Heart right ventricle (tissue), 16 donors: ENCODE measurements at regions not wholly inside any gene's neighbourhood (a gene's known extent, or its start where the extent isn't known, plus 50 kb on each side); places are given as distances from the start of the nearest gene placed in this dataset.

Source experiments
- ATAC-seq, 8 donors: fragments of 200-7000 bp; cut with Tn5 transposase; one replicate each; pipeline ENCODE4 v1.9.1; 2020; ENCODE audit warnings: mild to moderate bottlenecking in 8 of 8, moderate library complexity in 8 of 8, moderate number of reproducible peaks in 1 of 8
- DNase-seq, 2 donors: peaks; one replicate each; pipeline ENCODE4 v3.0.0-alpha.2; 2020
- H3K27ac ChIP-seq, 10 donors: fragments of 200-600 bp; sonication (generic) in 2 of 10; one replicate each; pipeline versions ENCODE4 v1.5.0 to v1.8.0; 2020 to 2022; ENCODE audit warnings: mild to moderate bottlenecking in 3 of 10
- H3K27me3 ChIP-seq, 7 donors: fragments of 200-600 bp; one replicate each; pipeline ENCODE4 v1.8.0; 2021 to 2022; ENCODE audit warnings: mild to moderate bottlenecking in 2 of 7
- H3K36me3 ChIP-seq, 9 donors: fragments of 200-600 bp; sonication (generic) in 1 of 9; one replicate each; pipeline versions ENCODE4 v1.5.0 to v1.8.0; 2020 to 2022; ENCODE audit warnings: mild to moderate bottlenecking in 2 of 9
- H3K4me1 ChIP-seq, 9 donors: fragments of 200-600 bp; sonication (generic) in 1 of 9; one replicate each; pipeline versions ENCODE4 v1.5.0 to v1.8.0; 2020 to 2022; ENCODE audit warnings: mild to moderate bottlenecking in 4 of 9
- H3K4me3 ChIP-seq, 10 donors: fragments of 200-600 bp; sonication (generic) in 2 of 10; one replicate each; pipeline versions ENCODE4 v1.5.0 to v1.8.0; 2020 to 2022; ENCODE audit warnings: mild to moderate bottlenecking in 7 of 10, moderate library complexity in 2 of 10
- H3K9me3 ChIP-seq, 11 donors: fragments of 200-600 bp in 10 of 11; sonication (generic) in 2 of 11; one replicate each; pipeline versions ENCODE4 v1.5.0 to v1.8.0; 2013 to 2022; ENCODE audit warnings: mild to moderate bottlenecking in 2 of 11, control low read depth in 1 of 11, moderate library complexity in 1 of 11
- WGBS, 2 donors: extraction: QIAGEN DNeasy Blood & Tissue Kit; methylation state at CpG; one replicate each; pipeline ENCODE4 v1.1.7; 2013; ENCODE audit warnings: inconsistent platforms in 1 of 2; 5-methylcytosine and 5-hydroxymethylcytosine counted together
- intact Hi-C, 10 donors: fragments of 100-400 bp; cut with DNase I; formaldehyde crosslinking; loops; one replicate each; pipeline versions ENCODE4 v1.11.1 to v1.14.2; 2022
- TF ChIP-seq, protein P1 (sequence below), 9 donors: fragments of 200-600 bp; sonication (generic) in 2 of 9; IDR thresholded peaks; one replicate each; pipeline versions ENCODE4 v1.5.0 to v1.8.0; 2021 to 2022; ENCODE audit warnings: antibody characterized with exemption in 9 of 9, mild to moderate bottlenecking in 5 of 9, moderate library complexity in 1 of 9
- donor health status: Arrhythmogenic right ventricular cardiomyopathy.
- donor health status: ischemic (EF 13 %, LVEDD 7.1; RV severe dilation, severe dysfunction).
- donor health status: healthy with polysubstance abuse.
- donor health status: DM: no; HTN: yes; CAD: no.
- donor health status: DM: no; HTN: no; CAD: no.
- donor health status: ischemic (EF 25% LVEDD 6.9; RV normal size, moderate dysfunction).
- donor health status: ischemic (EF 25% LVEDD 5.7; RV mildly dilated, moderate dysfunction).
- donor health status: healthy.
- donor health status: DM: yes; HTN: yes; CAD: no.
- donor health status: Ischemic cardiomyopathy.
- donor health status: ischemic (EF 35%, LVEDD 5.7; RV mildly dilated, moderate dysfunction).
- donor health status: nonischemic (EF 11% LVEDD 7.7; RV severe dilation, severe dysfunction).
- donor health status: DM: yes; HTN: yes; CAD: no.
- donor health status: PGD.
- donor health status: ischemic (EF 29% LVEDD 5.4; RV normal size, mild dysfunction).
- donor health status: nonischemic (EF 23%, LVEDD 6.1; RV moderate dilation, normal function).

DNA sequence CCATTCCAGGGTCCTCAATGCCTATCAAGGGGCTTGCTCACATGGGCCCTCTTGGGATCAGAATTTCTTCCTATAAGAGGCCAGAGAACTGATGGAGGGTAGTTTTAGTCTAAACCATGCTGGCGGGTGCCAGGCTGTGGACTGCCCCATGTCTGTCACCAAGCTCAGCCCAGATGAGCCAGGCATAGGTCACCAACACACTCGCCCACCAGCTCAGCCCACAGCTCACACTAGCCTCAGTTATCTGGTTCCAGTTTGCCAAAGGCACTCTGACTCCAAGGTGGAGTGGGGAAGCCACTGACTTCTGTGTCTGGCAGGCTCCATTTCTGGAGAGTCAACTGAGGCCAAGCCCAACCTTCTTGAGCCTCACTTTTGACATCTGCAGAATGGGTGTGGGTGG, 50.7 kb upstream of the INSYN1 start:
- no peaks in the 10 kb centered on the region for H3K9me3 ChIP-seq
- no peak for DNase-seq
- H3K36me3 ChIP-seq: no peaks in the 10 kb centered on the region
- TF ChIP-seq, protein P1, sequence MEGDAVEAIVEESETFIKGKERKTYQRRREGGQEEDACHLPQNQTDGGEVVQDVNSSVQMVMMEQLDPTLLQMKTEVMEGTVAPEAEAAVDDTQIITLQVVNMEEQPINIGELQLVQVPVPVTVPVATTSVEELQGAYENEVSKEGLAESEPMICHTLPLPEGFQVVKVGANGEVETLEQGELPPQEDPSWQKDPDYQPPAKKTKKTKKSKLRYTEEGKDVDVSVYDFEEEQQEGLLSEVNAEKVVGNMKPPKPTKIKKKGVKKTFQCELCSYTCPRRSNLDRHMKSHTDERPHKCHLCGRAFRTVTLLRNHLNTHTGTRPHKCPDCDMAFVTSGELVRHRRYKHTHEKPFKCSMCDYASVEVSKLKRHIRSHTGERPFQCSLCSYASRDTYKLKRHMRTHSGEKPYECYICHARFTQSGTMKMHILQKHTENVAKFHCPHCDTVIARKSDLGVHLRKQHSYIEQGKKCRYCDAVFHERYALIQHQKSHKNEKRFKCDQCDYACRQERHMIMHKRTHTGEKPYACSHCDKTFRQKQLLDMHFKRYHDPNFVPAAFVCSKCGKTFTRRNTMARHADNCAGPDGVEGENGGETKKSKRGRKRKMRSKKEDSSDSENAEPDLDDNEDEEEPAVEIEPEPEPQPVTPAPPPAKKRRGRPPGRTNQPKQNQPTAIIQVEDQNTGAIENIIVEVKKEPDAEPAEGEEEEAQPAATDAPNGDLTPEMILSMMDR (IDR thresholded peaks at IDR 0.05): no peak
- no peak overlapping the region for H3K4me3 ChIP-seq
- intact Hi-C loops: loop anchor here in 3 of 10 donors (5.0 to 10.0 kb wide), 3 partner anchors 33 to 121 kb away; partner anchors contain the start of gene LOXL1 (in 1 of the 3)
- ATAC-seq: no peak
- peak overlapping the region in 7 of 10 donors; percentile 21 to 90 (median 81) for H3K27ac ChIP-seq
- peaks cover 13 to 53% (median 44%) of the 10 kb centered on the region in 9 donors for H3K4me1 ChIP-seq
- H3K27me3 ChIP-seq: no peaks in the 10 kb centered on the region
- WGBS, 2 donors: 91 to 92% methylated on average over 2 of the region's 2 CpGs

DNA sequence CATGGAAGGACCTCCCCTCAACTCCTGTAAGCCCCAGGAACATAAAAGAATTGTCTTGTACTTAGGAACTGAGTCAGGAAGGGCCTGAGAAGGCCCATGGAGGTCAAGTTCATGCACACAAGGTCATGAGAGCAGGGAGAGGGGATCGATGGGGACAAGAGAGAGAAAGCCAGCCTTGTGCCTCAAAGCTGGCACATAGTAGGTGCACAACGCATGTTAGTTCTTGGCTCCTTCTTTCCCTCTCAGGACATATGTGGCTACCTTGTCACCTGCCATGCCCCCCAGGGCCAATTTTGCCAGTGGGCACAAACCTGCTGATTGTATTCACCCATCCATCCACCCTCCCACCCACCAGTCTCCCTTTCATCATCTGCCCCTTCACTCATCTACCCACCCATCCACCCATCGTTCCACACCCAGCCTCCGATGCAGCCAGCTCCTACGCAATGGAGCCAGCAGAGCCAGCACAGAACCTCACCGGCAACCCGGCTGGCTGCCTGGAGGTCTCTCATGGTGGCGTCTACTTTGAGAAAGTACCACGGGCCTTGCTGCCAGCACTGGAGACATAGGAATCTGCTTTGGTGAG, 52.4 kb upstream of the INSYN1 start:
- Histone ChIP-seq H3K4me3 (no peak overlapping the region), H3K27me3 (no peaks in the 10 kb centered on the region), H3K27ac (no peak overlapping the region), H3K4me1 (peaks cover 13 to 51% (median 35%) of the 10 kb centered on the region in 9 donors), H3K36me3 (no peaks in the 10 kb centered on the region), H3K9me3 (no peaks in the 10 kb centered on the region)
- WGBS, 2 donors: 89 to 91% methylated on average over 9 of the region's 9 CpGs
- intact Hi-C loops: loop anchor here in 1 of 10 donors (10.0 kb wide), 1 partner anchor 119 kb away; the partner anchor contains the start of gene LOXL1
- TF ChIP-seq, protein P1 (IDR thresholded peaks at IDR 0.05): no peak
- no peak for ATAC-seq
- DNase-seq: no peak

DNA sequence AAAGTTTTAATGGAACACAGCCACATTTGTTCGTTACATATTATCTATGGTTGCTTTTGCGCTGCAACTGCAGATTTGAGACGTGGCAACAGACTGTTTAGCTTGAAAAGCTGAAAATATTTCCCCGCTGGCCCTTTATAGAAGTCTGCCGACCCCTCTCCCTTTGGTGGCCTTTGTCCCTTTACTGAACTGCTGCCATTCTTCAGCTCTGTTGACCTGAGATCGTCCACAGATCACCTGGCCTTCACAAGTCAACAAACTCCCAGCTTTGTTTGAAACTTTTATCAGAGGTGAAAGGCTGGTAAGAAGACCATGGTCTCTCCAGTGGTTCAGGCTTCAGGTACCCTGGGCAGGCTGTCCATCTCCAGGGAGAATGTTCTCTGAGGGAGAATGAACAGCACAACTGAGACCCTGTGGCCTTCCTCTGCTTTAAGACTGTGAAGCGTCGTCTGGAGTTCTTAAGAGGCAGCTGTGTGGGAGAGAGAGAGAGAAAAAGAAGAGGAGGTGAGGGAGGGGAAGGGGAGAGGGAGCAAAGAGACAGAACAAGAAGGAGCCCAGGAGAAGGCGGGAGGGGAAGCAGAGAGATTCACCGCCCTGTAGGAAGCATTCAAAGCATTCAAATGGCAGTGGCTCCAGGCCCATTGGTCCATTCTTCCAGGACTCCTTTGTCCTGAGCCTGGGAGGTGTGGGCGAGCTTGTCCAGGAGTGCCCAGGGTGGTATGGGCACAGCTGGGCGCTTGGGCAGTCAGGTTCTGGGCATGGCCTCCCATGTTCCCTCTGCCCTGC, 53.7 kb upstream of the INSYN1 start:
- Histone ChIP-seq H3K4me1 (peaks cover 4 to 38% (median 23%) of the 10 kb centered on the region in 9 donors), H3K4me3 (no peak overlapping the region), H3K9me3 (no peaks in the 10 kb centered on the region), H3K36me3 (no peaks in the 10 kb centered on the region), H3K27ac (no peak overlapping the region), H3K27me3 (no peaks in the 10 kb centered on the region)
- TF ChIP-seq, protein P1 (IDR thresholded peaks at IDR 0.05): no peak
- ATAC-seq (no peak), DNase-seq (no peak)
- intact Hi-C loops: loop anchor here in 1 of 10 donors (10.0 kb wide), 1 partner anchor 118 kb away; the partner anchor contains the start of gene LOXL1
- 88% methylated on average over 12 of the region's 12 CpGs for WGBS, 2 donors

DNA sequence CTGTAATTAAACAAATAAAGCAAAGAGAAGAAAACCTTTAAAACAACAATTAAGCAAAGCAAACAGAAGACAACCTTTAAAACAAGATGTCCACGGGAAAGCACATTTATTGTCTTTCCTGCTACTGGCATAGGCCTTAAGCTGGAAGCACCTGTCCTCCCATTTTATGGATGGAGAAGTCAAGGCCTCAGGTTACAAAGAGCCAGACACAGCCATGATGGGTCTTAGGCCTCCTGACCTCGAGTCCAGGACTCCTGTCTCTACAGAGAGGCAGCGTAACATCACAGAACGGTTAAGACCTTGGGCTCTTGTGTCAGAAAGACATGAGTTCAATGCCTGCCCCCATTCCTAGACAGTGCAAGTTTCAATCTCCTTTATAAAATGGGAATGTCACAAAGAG, 54.7 kb upstream of the INSYN1 start:
- no peak for ATAC-seq
- 84 to 87% methylated on average over 4 of the region's 4 CpGs for WGBS, 2 donors
- H3K27ac ChIP-seq: no peak overlapping the region
- H3K9me3 ChIP-seq: no peaks in the 10 kb centered on the region
- intact Hi-C loops: loop anchor here in 1 of 10 donors (10.0 kb wide), 1 partner anchor 117 kb away; the partner anchor contains the start of gene LOXL1
- peaks cover 0 to 28% (median 14%) of the 10 kb centered on the region in 9 donors for H3K4me1 ChIP-seq
- H3K4me3 ChIP-seq: no peak overlapping the region
- TF ChIP-seq, protein P1 (IDR thresholded peaks at IDR 0.05): no peak
- DNase-seq: no peak
- no peaks in the 10 kb centered on the region for H3K27me3 ChIP-seq
- no peaks in the 10 kb centered on the region for H3K36me3 ChIP-seq
